ENCODE measurements at regions not wholly inside any gene's neighbourhood (a gene's known extent, or its start where the extent isn't known, plus 50 kb on each side); places are given as distances from the start of the nearest gene placed in this dataset.

- Histone ChIP-seq H3K9me3 (ENCODE audit: control insufficient read depth, low read depth, low read length) (no peaks in the 10 kb centered on the region), H3K9me1 (ENCODE audit: control insufficient read depth, extremely low read depth, insufficient read depth, low read length) (no peaks in the 10 kb centered on the region), H3K79me2 (ENCODE audit: control insufficient read depth, insufficient read depth, low read length) (no peaks in the 10 kb centered on the region), H3K27me3 (ENCODE audit: control insufficient read depth, extremely low read depth, insufficient read depth, low read length) (no peaks in the 10 kb centered on the region), H3K4me1 (ENCODE audit: control insufficient read depth, extremely low read depth, insufficient read depth, low read length) (no peaks in the 10 kb centered on the region), H2AFZ (ENCODE audit: control insufficient read depth, low read length) (no peak overlapping the region), H3K9ac (ENCODE audit: control insufficient read depth, extremely low read depth, insufficient read depth, low read length) (no peak overlapping the region), H4K20me1 (ENCODE audit: control insufficient read depth, extremely low read depth, insufficient read depth, low read length) (no peaks in the 10 kb centered on the region), H3K27ac (ENCODE audit: control insufficient read depth, insufficient read depth, low read length) (no peak overlapping the region), H3K4me3 (ENCODE audit: control insufficient read depth in 2 of 3, extremely low read depth in 1 of 3, insufficient read depth in 2 of 3, low read depth in 1 of 3, low read length in 3 of 3) (no peak overlapping the region), H3K36me3 (ENCODE audit: control insufficient read depth in 2 of 2, extremely low read depth in 1 of 2, insufficient read depth in 2 of 2, low read length in 2 of 2) (no peaks in the 10 kb centered on the region), H3K4me2 (ENCODE audit: control insufficient read depth, extremely low read depth, insufficient read depth, low read depth, low read length) (no peak overlapping the region)
- dilution Hi-C loops (cut with MboI; ENCODE audit: extremely low pct_ligation_motif_present, low sequenced_read_pairs): no loop called here
- TF ChIP-seq EZH2 (IDR thresholded peaks at IDR 0.05; ENCODE audit: low read length) (no peak), CTCF (optimal IDR thresholded peaks at IDR 0.05 in 1 of 3, IDR thresholded peaks at IDR 0.05 in 1 of 3, conservative IDR thresholded peaks at IDR 0.05 in 1 of 3; ENCODE audit: extremely low read depth in 1 of 3, insufficient read depth in 2 of 3, low read length in 3 of 3) (no peak)
- DNase-seq (ENCODE audit: low read depth, low spot score) (no peak), FAIRE-seq (no peak)
Measured at GRCh38 chr20:22060610-22061009, 355.1 kb downstream of the PAX1 start.

- H2AFZ ChIP-seq (ENCODE audit: control insufficient read depth, low read length): no peak overlapping the region
- dilution Hi-C loops (cut with MboI; ENCODE audit: extremely low pct_ligation_motif_present, low sequenced_read_pairs): no loop called here
- no peaks in the 10 kb centered on the region for H3K79me2 ChIP-seq (ENCODE audit: control insufficient read depth, insufficient read depth, low read length)
- no peak for FAIRE-seq
- no peaks in the 10 kb centered on the region for H4K20me1 ChIP-seq (ENCODE audit: control insufficient read depth, extremely low read depth, insufficient read depth, low read length)
- no peak overlapping the region for H3K4me2 ChIP-seq (ENCODE audit: control insufficient read depth, extremely low read depth, insufficient read depth, low read depth, low read length)
- no peaks in the 10 kb centered on the region for H3K4me1 ChIP-seq (ENCODE audit: control insufficient read depth, extremely low read depth, insufficient read depth, low read length)
- H3K36me3 ChIP-seq (ENCODE audit: control insufficient read depth in 2 of 2, extremely low read depth in 1 of 2, insufficient read depth in 2 of 2, low read length in 2 of 2): no peaks in the 10 kb centered on the region
- no peaks in the 10 kb centered on the region for H3K27me3 ChIP-seq (ENCODE audit: control insufficient read depth, extremely low read depth, insufficient read depth, low read length)
- no peaks in the 10 kb centered on the region for H3K9me3 ChIP-seq (ENCODE audit: control insufficient read depth, low read depth, low read length)
- no peak overlapping the region for H3K4me3 ChIP-seq (ENCODE audit: control insufficient read depth in 2 of 3, extremely low read depth in 1 of 3, insufficient read depth in 2 of 3, low read depth in 1 of 3, low read length in 3 of 3)
- TF ChIP-seq CTCF (optimal IDR thresholded peaks at IDR 0.05 in 1 of 3, IDR thresholded peaks at IDR 0.05 in 1 of 3, conservative IDR thresholded peaks at IDR 0.05 in 1 of 3; ENCODE audit: extremely low read depth in 1 of 3, insufficient read depth in 2 of 3, low read length in 3 of 3): no peak
- no peak for TF ChIP-seq EZH2 (IDR thresholded peaks at IDR 0.05; ENCODE audit: low read length)
- no peak overlapping the region for H3K9ac ChIP-seq (ENCODE audit: control insufficient read depth, extremely low read depth, insufficient read depth, low read length)
- H3K27ac ChIP-seq (ENCODE audit: control insufficient read depth, insufficient read depth, low read length): no peak overlapping the region
- H3K9me1 ChIP-seq (ENCODE audit: control insufficient read depth, extremely low read depth, insufficient read depth, low read length): no peaks in the 10 kb centered on the region
- DNase-seq (ENCODE audit: low read depth, low spot score): no peak
Measured at GRCh38 chr20:22058746-22059145, 353.3 kb downstream of the PAX1 start.
